GM10248 (cell line): ENCODE measurements at regions not wholly inside any gene's neighbourhood (a gene's known extent, or its start where the extent isn't known, plus 50 kb on each side); places are given as distances from the start of the nearest gene placed in this dataset.
"Not testable (repeated sequence)": the region's sequence is repeated elsewhere in the genome, so short reads cannot be mapped to it uniquely, and the experiment has no call there.

Experiments
- CTCF ChIA-PET: fragments of 300-600 bp; sonication (Branson Sonifier 250); formaldehyde crosslinking; extraction: SDS; loops from one replicate; lab custom pipeline; 2021; ENCODE audit warnings: antibody characterized with exemption; lab: Yijun Ruan, JAX
- POLR2A ChIA-PET: fragments of 350-650 bp; sonication (Branson Sonifier 250); formaldehyde crosslinking; extraction: SDS; loops from one replicate; lab custom pipeline; 2020; ENCODE audit warnings: antibody characterized with exemption; lab: Yijun Ruan, JAX
- DNase-seq: peaks from one replicate; pipeline ENCODE4 v3.0.0; 2012; ENCODE audit errors: extremely low spot score
- TF ChIP-seq, protein P1 (sequence below): IDR thresholded peaks from 2 replicates; pipeline ENCODE4 v1.5.1; 2012; ENCODE audit warnings: mild to moderate bottlenecking, low read depth; ENCODE audit errors: extremely low read depth, missing control alignments, control extremely low read depth

DNA sequence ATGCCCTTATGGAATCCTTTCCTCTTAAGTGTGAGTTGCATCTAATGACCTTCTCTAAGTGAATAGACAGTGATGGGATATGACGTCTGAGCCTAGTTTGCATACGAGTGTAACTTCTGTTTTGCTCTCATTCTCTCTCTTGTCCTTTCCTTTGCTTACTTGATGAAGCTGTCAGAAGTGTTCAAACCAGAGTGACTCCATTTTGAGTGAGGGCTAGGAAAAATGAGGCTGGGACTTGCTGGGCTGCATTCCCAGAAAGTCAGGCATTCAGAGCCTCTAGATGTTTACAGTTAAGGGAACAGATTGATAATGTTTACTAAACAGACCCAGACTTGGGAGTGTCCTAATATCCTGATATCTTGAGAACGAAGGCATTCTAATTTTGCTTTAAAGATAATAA is 311.2 kb upstream of the SOX4 start:
- CTCF ChIA-PET: interaction anchor here (1.3 kb wide), 1 partner anchor 8 kb away, joined by 4 read pairs; no protein-coding TSS in a partner anchor
- DNase-seq, POLR2A ChIA-PET: not testable (repeated sequence)

DNA sequence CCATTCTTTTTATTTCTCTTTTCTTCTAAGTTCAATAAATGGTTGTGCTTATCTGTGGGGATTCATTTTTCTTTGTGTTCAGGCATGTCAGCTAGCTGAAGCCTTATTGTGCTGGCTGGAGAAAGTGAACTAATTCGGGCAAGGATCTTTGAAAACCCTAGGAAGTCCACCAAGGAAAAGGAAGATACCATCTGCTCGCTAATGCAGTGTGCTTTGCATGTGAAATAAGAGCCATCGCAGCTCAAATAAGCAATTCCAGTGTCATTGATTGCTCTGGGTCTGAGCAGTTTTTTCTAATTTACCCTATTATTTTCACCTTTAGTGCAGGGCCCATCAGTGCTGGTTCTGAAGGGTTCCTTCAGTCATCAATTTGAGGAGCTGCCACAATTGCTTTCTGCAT is 309.4 kb upstream of the SOX4 start:
- no peak for DNase-seq
- ChIA-PET CTCF (interaction anchor here (1.7 kb wide), 1 partner anchor 10 kb away, joined by 5 read pairs; no protein-coding TSS in a partner anchor), POLR2A (no interaction called here)
- TF ChIP-seq, protein P1, sequence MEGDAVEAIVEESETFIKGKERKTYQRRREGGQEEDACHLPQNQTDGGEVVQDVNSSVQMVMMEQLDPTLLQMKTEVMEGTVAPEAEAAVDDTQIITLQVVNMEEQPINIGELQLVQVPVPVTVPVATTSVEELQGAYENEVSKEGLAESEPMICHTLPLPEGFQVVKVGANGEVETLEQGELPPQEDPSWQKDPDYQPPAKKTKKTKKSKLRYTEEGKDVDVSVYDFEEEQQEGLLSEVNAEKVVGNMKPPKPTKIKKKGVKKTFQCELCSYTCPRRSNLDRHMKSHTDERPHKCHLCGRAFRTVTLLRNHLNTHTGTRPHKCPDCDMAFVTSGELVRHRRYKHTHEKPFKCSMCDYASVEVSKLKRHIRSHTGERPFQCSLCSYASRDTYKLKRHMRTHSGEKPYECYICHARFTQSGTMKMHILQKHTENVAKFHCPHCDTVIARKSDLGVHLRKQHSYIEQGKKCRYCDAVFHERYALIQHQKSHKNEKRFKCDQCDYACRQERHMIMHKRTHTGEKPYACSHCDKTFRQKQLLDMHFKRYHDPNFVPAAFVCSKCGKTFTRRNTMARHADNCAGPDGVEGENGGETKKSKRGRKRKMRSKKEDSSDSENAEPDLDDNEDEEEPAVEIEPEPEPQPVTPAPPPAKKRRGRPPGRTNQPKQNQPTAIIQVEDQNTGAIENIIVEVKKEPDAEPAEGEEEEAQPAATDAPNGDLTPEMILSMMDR: no peak

DNA sequence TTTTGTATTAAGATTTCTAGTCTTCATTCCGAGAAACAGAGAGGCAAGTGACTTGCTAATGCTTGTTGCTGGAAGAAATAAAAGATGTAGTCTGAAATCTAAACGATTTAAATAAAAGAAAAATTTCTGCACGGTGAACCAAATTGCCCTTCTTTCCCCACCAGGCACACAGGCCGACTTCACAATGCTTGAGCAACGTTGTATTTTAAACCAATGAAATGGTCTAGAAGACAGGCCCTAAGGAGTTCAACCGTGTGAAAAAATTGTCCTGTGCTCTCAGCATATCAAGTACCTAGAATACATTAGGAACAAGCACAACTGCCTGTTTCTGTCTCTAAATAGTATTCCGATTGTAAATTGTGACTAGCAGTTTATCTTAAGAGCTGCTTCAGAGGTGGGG is 308.8 kb upstream of the SOX4 start:
- CTCF ChIA-PET: interaction anchor here (1.7 kb wide), 1 partner anchor 11 kb away, joined by 5 read pairs; no protein-coding TSS in a partner anchor
- TF ChIP-seq, protein P1: no peak
- POLR2A ChIA-PET: no interaction called here
- no peak for DNase-seq

DNA sequence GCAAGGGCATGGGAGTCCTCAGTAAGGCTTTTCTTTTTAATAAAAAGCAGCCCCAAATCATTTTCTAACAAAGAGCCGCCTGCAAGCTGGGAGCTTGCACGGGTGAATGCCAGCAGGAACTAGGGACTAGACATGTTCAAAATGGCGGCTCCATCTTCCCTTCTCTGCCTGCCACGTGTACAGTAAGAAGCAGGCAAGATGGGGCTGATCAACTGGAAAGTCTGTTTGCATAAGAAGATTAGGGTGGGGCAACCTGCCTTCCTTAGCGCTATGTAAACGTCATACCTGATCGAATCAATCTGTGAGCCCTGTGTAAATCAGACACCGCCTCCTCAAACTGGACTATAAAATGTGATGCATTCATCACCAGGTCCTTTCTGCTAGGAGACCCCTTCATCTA is 299.4 kb upstream of the SOX4 start:
- POLR2A ChIA-PET: interaction anchor here (0.6 kb wide), 1 partner anchor 1615 kb away, joined by 3 read pairs; no protein-coding TSS in a partner anchor
- CTCF ChIA-PET: interaction anchor here (1.1 to 2.8 kb wide), 4 partner anchors 10 to 19 kb away, joined by 3 to 8 read pairs (median 3); no protein-coding TSS in a partner anchor
- TF ChIP-seq, protein P1: no peak
- no peak for DNase-seq

DNA sequence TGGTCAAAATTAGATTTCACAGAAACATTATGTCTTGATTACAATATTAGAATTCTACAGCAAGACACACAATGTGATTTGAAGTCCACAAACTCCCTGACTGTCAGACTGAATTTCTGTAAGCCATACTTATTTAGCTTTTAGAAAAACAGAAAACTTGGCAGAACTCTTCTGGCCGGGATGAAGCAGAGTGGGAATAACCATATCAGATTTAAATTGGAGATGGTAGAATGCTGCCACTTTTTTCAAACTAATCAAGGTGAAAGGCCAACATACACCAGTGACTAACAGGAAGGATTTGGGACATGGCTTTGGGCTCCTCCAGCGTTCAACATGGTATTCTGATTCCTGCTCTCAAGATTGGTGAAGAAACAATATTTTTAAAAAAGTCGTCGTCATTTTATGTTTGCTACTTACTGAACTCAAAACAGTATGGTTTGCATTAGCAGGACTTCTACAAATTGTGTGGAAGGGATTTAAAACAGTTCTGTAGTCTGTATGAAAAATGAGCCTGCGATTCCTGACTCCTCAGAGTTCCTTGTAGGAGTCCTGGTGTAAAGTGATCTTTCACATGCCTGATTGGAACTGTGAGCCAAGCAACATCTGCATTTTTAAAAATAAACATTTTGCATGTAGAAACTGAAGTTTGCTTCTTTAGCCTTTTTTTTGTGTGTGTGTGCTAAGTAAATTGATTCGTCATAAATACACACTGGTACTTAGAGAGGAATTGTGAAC is 297.9 kb upstream of the SOX4 start:
- ChIA-PET POLR2A (no interaction called here), CTCF (interaction anchor here (2.8 kb wide), 1 partner anchor 8 kb away, joined by 8 read pairs; no protein-coding TSS in a partner anchor)
- no peak for DNase-seq
- TF ChIP-seq, protein P1: no peak

DNA sequence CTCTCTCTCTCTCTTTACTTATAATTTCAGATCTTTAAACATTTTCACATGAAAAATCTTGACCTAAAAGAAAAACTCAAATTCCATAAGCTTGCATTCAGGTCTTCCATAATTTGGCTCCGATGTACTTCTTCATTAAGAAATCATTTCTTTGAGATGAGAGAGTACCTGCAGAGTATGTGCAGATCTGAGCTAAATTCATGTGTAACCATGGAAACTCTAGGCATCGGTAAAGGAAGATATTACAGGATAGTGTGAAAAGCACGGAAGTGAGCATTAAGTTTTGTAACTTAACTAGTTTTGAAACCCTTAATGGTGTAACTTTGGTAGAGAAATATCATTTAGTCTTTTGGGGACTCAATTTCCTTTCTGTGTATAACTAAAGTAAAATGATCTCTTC is 295.9 kb upstream of the SOX4 start:
- POLR2A ChIA-PET: no interaction called here

More for the DNA sequence above, 295.9 kb upstream of the SOX4 start:
- TF ChIP-seq, protein P1: no peak
- CTCF ChIA-PET: interaction anchor here (1.6 kb wide), 1 partner anchor 17 kb away, joined by 3 read pairs; no protein-coding TSS in a partner anchor
- DNase-seq: no peak
